GM23338 (cell line): ENCODE measurements at regions not wholly inside any gene's neighbourhood (a gene's known extent, or its start where the extent isn't known, plus 50 kb on each side); places are given as distances from the start of the nearest gene placed in this dataset.

ENCODE experiments used
- ATAC-seq: fragments of 200-7000 bp; cut with Tn5 transposase; 3 replicates; pipeline ENCODE4 v1.9.1; 2020
- DNase-seq: peaks from one replicate; pipeline ENCODE4 v3.0.0-alpha.2; 2015; ENCODE audit warnings: low spot score
- H2AFZ ChIP-seq: fragments of 200-600 bp; sonication (generic); 2 replicates; pipeline ENCODE4 v1.8.0; 2016; ENCODE audit warnings: antibody characterized with exemption, mild to moderate bottlenecking, moderate library complexity
- H3F3A ChIP-seq: fragments of 200-600 bp; sonication (generic); replicated peaks from 2 replicates; pipeline ENCODE4 v1.8.0; 2017; ENCODE audit warnings: antibody characterized with exemption, mixed run types, low read depth
- H3K27ac ChIP-seq: fragments of 200-600 bp; sonication (generic); 2 replicates; pipeline ENCODE4 v1.6.1; 2016; ENCODE audit warnings: low read depth
- H3K27me3 ChIP-seq: fragments of 200-600 bp; sonication (generic); 2 replicates; pipeline ENCODE4 v1.8.0; 2016; ENCODE audit warnings: mild to moderate bottlenecking, mixed run types, moderate library complexity; ENCODE audit not compliant: insufficient read depth
- H3K36me3 ChIP-seq: fragments of 200-600 bp; sonication (generic); 2 replicates; pipeline ENCODE4 v1.8.0; 2016; ENCODE audit warnings: mild to moderate bottlenecking; ENCODE audit not compliant: insufficient read depth
- H3K4me1 ChIP-seq: fragments of 200-600 bp; sonication (generic); 2 replicates; pipeline ENCODE4 v1.8.0; 2016; ENCODE audit warnings: mild to moderate bottlenecking, moderate library complexity; ENCODE audit not compliant: insufficient read depth
- H3K4me2 ChIP-seq: fragments of 200-600 bp; sonication (generic); 2 replicates; pipeline ENCODE4 v1.7.1; 2017; ENCODE audit warnings: mixed run types
- H3K4me3 ChIP-seq: fragments of 200-600 bp; sonication (generic); 2 replicates; pipeline ENCODE4 v1.6.1; 2016; ENCODE audit warnings: mixed run types
- H3K79me2 ChIP-seq: fragments of 200-600 bp; sonication (generic); replicated peaks from 2 replicates; pipeline ENCODE4 v1.8.0; 2017; ENCODE audit warnings: mild to moderate bottlenecking; ENCODE audit not compliant: insufficient read depth
- H3K9me2 ChIP-seq: fragments of 200-600 bp; sonication (generic); 2 replicates; pipeline ENCODE4 v1.8.0; 2017; ENCODE audit not compliant: insufficient read depth
- H4K20me1 ChIP-seq: fragments of 200-600 bp; sonication (generic); replicated peaks from 2 replicates; pipeline ENCODE4 v1.8.0; 2017; ENCODE audit warnings: mild to moderate bottlenecking; ENCODE audit not compliant: insufficient read depth
- H3K27ac Mint-ChIP-seq: 2 replicates; pipeline ENCODE4 v1.8.0; 2020; ENCODE audit warnings: inconsistent platforms, mild to moderate bottlenecking, moderate library complexity, mixed read lengths
- H3K27me3 Mint-ChIP-seq: 3 replicates; pipeline ENCODE4 v1.8.0; 2022; ENCODE audit warnings: low read depth, mild to moderate bottlenecking, moderate library complexity, mixed read lengths, inconsistent platforms; ENCODE audit not compliant: insufficient read depth, poor library complexity
- H3K36me3 Mint-ChIP-seq: 3 replicates; pipeline ENCODE4 v1.8.0; 2021; ENCODE audit warnings: low read depth, mild to moderate bottlenecking, inconsistent platforms, moderate library complexity, mixed read lengths
- H3K4me1 Mint-ChIP-seq: 3 replicates; pipeline ENCODE4 v1.8.0; 2020; ENCODE audit warnings: mild to moderate bottlenecking, inconsistent platforms, mixed read lengths
- H3K4me3 Mint-ChIP-seq: 3 replicates; pipeline ENCODE4 v1.8.0; 2021; ENCODE audit warnings: moderate library complexity, mild to moderate bottlenecking, inconsistent platforms, mixed read lengths
- H3K9me3 Mint-ChIP-seq: 3 replicates; pipeline ENCODE4 v1.8.0; 2020; ENCODE audit warnings: moderate library complexity, mild to moderate bottlenecking, inconsistent platforms, mixed read lengths
- JUNB ChIP-seq: IDR thresholded peaks from one replicate; pipeline ENCODE4 v1.6.1; 2016; ENCODE audit warnings: antibody characterized with exemption; ENCODE audit not compliant: unreplicated experiment
- NANOG ChIP-seq: IDR thresholded peaks from 2 replicates; pipeline ENCODE4 v1.6.1; 2016; ENCODE audit warnings: antibody characterized with exemption, borderline replicate concordance
- REST ChIP-seq: IDR thresholded peaks from one replicate; pipeline ENCODE4 v1.6.1; 2018; ENCODE audit warnings: antibody characterized with exemption; ENCODE audit not compliant: unreplicated experiment
- STAT1 ChIP-seq: IDR thresholded peaks from one replicate; pipeline ENCODE4 v1.6.1; 2016; ENCODE audit warnings: antibody characterized with exemption; ENCODE audit not compliant: unreplicated experiment
- ZNF462 ChIP-seq: fragments of 250-450 bp; sonication (Bioruptor Pico); IDR thresholded peaks from 2 replicates; pipeline ENCODE4 v1.5.0; 2020; ENCODE audit warnings: mild to moderate bottlenecking, moderate library complexity

GRCh38 chr19:28546148-28546685 is 666.7 kb downstream of the UQCRFS1 start:
- H3K27ac Mint-ChIP-seq, result no peak overlapping the region
- DNase-seq (no peak), ATAC-seq (no peak)
- no peak for TF ChIP-seq JUNB
- TF ChIP-seq STAT1, result no peak
- no peak for TF ChIP-seq REST
- TF ChIP-seq NANOG, result no peak
- TF ChIP-seq ZNF462, result no peak
- peaks cover 10% of the 10 kb centered on the region; the same call in 2 of the 3 replicates for H3K4me1 Mint-ChIP-seq
- no peaks in the 10 kb centered on the region for H4K20me1 ChIP-seq
- no peak overlapping the region for H3K4me2 ChIP-seq
- no peaks in the 10 kb centered on the region for H3K27me3 Mint-ChIP-seq
- no peaks in the 10 kb centered on the region for H3K27me3 ChIP-seq
- no peaks in the 10 kb centered on the region for H3K36me3 ChIP-seq
- no peaks in the 10 kb centered on the region for H3F3A ChIP-seq
- no peak overlapping the region for H2AFZ ChIP-seq
- H3K4me3 ChIP-seq, result no peak overlapping the region
- H3K9me3 Mint-ChIP-seq, result no peaks in the 10 kb centered on the region; the same call in 2 of the 3 replicates
- no peaks in the 10 kb centered on the region for H3K79me2 ChIP-seq
- H3K4me1 ChIP-seq, result peaks cover 11% of the 10 kb centered on the region; the same call in 1 of the 2 replicates
- H3K9me2 ChIP-seq, result no peaks in the 10 kb centered on the region
- H3K36me3 Mint-ChIP-seq, result no peaks in the 10 kb centered on the region; the same call in 1 of the 3 replicates
- H3K4me3 Mint-ChIP-seq, result no peak overlapping the region
- H3K27ac ChIP-seq, result no peak overlapping the region
